ENCODE measurements at regions not wholly inside any gene's neighbourhood (a gene's known extent, or its start where the extent isn't known, plus 50 kb on each side); places are given as distances from the start of the nearest gene placed in this dataset.

DNA sequence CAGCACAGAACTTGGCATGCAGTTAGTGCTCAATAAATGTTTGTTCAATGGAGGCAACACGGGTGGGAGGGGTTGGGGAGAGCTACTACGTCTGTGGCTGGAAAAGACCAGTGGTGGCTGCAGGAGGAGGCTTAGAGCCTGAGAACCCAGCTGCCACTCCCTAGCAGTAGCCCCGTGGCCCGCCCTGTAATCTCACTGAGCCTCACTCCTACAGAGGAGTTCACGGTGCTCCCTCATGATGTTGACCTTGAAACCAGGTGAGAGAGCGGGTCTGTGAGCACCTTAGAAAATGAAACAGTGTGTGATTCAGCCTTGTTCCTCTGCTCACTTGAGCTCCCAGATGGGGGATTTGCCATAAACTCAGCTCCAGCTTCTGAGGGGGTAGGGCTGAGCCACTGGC, 299.6 kb downstream of the NPHP4 start (continued):
- TF ChIP-seq, protein P1, sequence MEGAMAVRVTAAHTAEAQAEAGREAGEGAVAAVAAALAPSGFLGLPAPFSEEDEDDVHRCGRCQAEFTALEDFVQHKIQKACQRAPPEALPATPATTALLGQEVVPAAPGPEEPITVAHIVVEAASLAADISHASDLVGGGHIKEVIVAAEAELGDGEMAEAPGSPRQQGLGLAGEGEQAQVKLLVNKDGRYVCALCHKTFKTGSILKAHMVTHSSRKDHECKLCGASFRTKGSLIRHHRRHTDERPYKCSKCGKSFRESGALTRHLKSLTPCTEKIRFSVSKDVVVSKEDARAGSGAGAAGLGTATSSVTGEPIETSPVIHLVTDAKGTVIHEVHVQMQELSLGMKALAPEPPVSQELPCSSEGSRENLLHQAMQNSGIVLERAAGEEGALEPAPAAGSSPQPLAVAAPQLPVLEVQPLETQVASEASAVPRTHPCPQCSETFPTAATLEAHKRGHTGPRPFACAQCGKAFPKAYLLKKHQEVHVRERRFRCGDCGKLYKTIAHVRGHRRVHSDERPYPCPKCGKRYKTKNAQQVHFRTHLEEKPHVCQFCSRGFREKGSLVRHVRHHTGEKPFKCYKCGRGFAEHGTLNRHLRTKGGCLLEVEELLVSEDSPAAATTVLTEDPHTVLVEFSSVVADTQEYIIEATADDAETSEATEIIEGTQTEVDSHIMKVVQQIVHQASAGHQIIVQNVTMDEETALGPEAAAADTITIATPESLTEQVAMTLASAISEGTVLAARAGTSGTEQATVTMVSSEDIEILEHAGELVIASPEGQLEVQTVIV (IDR thresholded peaks at IDR 0.05; ENCODE audit: borderline replicate concordance, partially characterized antibody): no peak
- no peak for TF ChIP-seq ZSCAN29 (IDR thresholded peaks at IDR 0.05)
- TF ChIP-seq SMARCA5 (IDR thresholded peaks at IDR 0.05): no peak
- no peak for TF ChIP-seq KDM1A (IDR thresholded peaks at IDR 0.05; ENCODE audit: borderline replicate concordance)
- TF ChIP-seq RUNX3 (IDR thresholded peaks at IDR 0.05; ENCODE audit: low read length): no peak
- TF ChIP-seq, protein P2, sequence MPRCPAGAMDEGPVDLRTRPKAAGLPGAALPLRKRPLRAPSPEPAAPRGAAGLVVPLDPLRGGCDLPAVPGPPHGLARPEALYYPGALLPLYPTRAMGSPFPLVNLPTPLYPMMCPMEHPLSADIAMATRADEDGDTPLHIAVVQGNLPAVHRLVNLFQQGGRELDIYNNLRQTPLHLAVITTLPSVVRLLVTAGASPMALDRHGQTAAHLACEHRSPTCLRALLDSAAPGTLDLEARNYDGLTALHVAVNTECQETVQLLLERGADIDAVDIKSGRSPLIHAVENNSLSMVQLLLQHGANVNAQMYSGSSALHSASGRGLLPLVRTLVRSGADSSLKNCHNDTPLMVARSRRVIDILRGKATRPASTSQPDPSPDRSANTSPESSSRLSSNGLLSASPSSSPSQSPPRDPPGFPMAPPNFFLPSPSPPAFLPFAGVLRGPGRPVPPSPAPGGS (IDR thresholded peaks at IDR 0.05; ENCODE audit: borderline replicate concordance, insufficient read depth, low read depth, low read length, poor library complexity, severe bottlenecking): no peak
- TF ChIP-seq, protein P3, sequence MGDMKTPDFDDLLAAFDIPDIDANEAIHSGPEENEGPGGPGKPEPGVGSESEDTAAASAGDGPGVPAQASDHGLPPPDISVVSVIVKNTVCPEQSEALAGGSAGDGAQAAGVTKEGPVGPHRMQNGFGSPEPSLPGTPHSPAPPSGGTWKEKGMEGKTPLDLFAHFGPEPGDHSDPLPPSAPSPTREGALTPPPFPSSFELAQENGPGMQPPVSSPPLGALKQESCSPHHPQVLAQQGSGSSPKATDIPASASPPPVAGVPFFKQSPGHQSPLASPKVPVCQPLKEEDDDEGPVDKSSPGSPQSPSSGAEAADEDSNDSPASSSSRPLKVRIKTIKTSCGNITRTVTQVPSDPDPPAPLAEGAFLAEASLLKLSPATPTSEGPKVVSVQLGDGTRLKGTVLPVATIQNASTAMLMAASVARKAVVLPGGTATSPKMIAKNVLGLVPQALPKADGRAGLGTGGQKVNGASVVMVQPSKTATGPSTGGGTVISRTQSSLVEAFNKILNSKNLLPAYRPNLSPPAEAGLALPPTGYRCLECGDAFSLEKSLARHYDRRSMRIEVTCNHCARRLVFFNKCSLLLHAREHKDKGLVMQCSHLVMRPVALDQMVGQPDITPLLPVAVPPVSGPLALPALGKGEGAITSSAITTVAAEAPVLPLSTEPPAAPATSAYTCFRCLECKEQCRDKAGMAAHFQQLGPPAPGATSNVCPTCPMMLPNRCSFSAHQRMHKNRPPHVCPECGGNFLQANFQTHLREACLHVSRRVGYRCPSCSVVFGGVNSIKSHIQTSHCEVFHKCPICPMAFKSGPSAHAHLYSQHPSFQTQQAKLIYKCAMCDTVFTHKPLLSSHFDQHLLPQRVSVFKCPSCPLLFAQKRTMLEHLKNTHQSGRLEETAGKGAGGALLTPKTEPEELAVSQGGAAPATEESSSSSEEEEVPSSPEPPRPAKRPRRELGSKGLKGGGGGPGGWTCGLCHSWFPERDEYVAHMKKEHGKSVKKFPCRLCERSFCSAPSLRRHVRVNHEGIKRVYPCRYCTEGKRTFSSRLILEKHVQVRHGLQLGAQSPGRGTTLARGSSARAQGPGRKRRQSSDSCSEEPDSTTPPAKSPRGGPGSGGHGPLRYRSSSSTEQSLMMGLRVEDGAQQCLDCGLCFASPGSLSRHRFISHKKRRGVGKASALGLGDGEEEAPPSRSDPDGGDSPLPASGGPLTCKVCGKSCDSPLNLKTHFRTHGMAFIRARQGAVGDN (IDR thresholded peaks at IDR 0.05): no peak
- TF ChIP-seq JUND (IDR thresholded peaks at IDR 0.05; ENCODE audit: low read depth, low read length): no peak
- TF ChIP-seq SIN3A (IDR thresholded peaks at IDR 0.05; ENCODE audit: low read depth, low read length): no peak
